Sigmoid colon (tissue), 6 donors: ENCODE measurements at regions not wholly inside any gene's neighbourhood (a gene's known extent, or its start where the extent isn't known, plus 50 kb on each side); places are given as distances from the start of the nearest gene placed in this dataset.

Experiments
- DNase-seq: peaks from one replicate; pipeline ENCODE4 v3.0.0-alpha.2; 2019
- H3K27ac ChIP-seq, 4 donors: fragments of 200-600 bp; sonication (generic); one replicate each; pipeline ENCODE4 v1.5.1; 2016 to 2019; ENCODE audit warnings: mild to moderate bottlenecking in 1 of 4
- H3K27me3 ChIP-seq, 3 donors: fragments of 200-600 bp; sonication (generic); one replicate each; pipeline ENCODE4 v1.5.1; 2019; ENCODE audit warnings: mild to moderate bottlenecking in 1 of 3
- H3K36me3 ChIP-seq, 4 donors: fragments of 200-600 bp; sonication (generic); one replicate each; pipeline ENCODE4 v1.5.1; 2016 to 2019
- H3K4me1 ChIP-seq, 4 donors: fragments of 200-600 bp; sonication (generic); one replicate each; pipeline ENCODE4 v1.5.1; 2017 to 2019
- H3K4me3 ChIP-seq, 4 donors: fragments of 200-600 bp; sonication (generic); one replicate each; pipeline ENCODE4 v1.5.1; 2017 to 2019; ENCODE audit warnings: mild to moderate bottlenecking in 2 of 4, moderate library complexity in 1 of 4
- H3K9me3 ChIP-seq, 4 donors: fragments of 200-600 bp in 3 of 4; sonication (generic) in 3 of 4; one replicate each; pipeline versions ENCODE4 v1.5.1 to v1.6.1; 2013 to 2019
- CTCF ChIP-seq, 4 experiments: fragments of 450-650 bp in 3 of 4; fragments of 200-600 bp in 1 of 4; IDR thresholded peaks; one replicate each; pipeline ENCODE4 v1.5.1; 2016 to 2019; ENCODE audit warnings: antibody characterized with exemption in 4 of 4, mild to moderate bottlenecking in 3 of 4, moderate library complexity in 2 of 4
- EP300 ChIP-seq, 4 donors: sonication (generic); formaldehyde crosslinking; IDR thresholded peaks; one replicate each; pipeline ENCODE4 v1.6.1; 2017; ENCODE audit warnings: antibody characterized with exemption in 4 of 4
- POLR2A ChIP-seq, 2 donors: fragments of 450-650 bp; IDR thresholded peaks; one replicate each; pipeline ENCODE4 v1.6.1; 2016; ENCODE audit warnings: antibody characterized with exemption in 2 of 2, mild to moderate bottlenecking in 2 of 2, moderate library complexity in 2 of 2
- POLR2AphosphoS5 ChIP-seq, 4 donors: sonication (generic); formaldehyde crosslinking; IDR thresholded peaks; one replicate each; pipeline ENCODE4 v1.6.1; 2017; ENCODE audit warnings: antibody characterized with exemption in 4 of 4
- WGBS, 2 donors: extraction: QIAGEN DNeasy Blood & Tissue Kit; methylation state at CpG; one replicate each; pipeline ENCODE4 v1.1.7; 2013; 5-methylcytosine and 5-hydroxymethylcytosine counted together
- intact Hi-C: fragments of 100-400 bp; cut with DNase I; formaldehyde crosslinking; loops from one replicate; pipeline ENCODE4 v1.15.1; 2023
- donor health status: healthy with polysubstance abuse.
- donor health status: healthy.

- DNase-seq, result no peak
- Histone ChIP-seq H3K9me3 (no peaks in the 10 kb centered on the region), H3K27ac (no peak overlapping the region), H3K4me3 (no peak overlapping the region), H3K36me3 (no peaks in the 10 kb centered on the region), H3K27me3 (no peaks in the 10 kb centered on the region), H3K4me1 (no peaks in the 10 kb centered on the region)
- WGBS, 2 donors, result 35 to 67% methylated on average over 1 of the region's 1 CpG
- TF ChIP-seq POLR2A (IDR thresholded peaks at IDR 0.05), result no peak
- TF ChIP-seq POLR2AphosphoS5 (IDR thresholded peaks at IDR 0.05), result no peak
- TF ChIP-seq CTCF (IDR thresholded peaks at IDR 0.05), result no peak
- no peak for TF ChIP-seq EP300 (IDR thresholded peaks at IDR 0.05)
- intact Hi-C loops, result no loop called here
Observed at GRCh38 chr4:104941661-104942062, 205.0 kb upstream of the TET2 start.

DNA sequence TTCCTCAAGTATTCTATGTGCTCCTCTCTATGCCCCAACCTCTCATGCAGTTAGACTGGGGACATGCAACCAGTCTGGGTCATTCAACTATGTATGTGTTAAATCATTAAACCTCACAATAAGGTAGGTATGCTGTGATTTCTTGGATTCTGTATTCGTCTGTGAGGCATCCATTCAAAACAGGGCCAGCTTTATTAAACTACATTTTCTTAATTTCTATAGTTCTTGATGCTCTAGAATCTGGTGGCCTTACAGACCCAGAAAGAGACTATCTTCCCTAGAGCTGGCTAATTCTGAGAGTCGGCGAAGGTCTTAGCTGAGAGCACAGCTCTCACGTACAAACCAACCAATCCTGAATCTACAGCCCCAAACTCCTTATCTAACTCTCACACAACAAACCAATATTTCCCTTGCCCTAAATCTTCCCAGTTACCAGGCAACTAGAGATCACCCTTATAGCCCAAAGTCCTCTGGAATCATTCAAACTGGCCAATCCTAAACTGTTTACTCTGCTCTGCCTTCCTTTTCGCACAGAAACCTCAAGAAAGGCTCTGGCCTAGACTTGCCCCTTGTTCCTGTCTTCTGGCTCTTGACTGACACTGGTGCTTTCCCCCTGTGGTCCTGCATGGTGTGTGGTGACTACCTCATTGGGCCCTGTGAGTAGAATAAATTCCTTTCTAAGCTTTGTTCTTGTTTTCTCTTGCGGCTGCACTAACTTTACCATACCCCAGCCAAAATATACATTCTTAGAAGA is 203.5 kb upstream of the TET2 start:
- no peaks in the 10 kb centered on the region for H3K4me1 ChIP-seq
- no peaks in the 10 kb centered on the region for H3K27me3 ChIP-seq
- no peaks in the 10 kb centered on the region for H3K9me3 ChIP-seq
- H3K36me3 ChIP-seq, result no peaks in the 10 kb centered on the region
- DNase-seq, result no peak
- WGBS, 2 donors, result 84 to 85% methylated on average over 6 of the region's 6 CpGs
- TF ChIP-seq POLR2A (IDR thresholded peaks at IDR 0.05), result no peak
- no peak for TF ChIP-seq EP300 (IDR thresholded peaks at IDR 0.05)
- no peak for TF ChIP-seq POLR2AphosphoS5 (IDR thresholded peaks at IDR 0.05)
- no peak for TF ChIP-seq CTCF (IDR thresholded peaks at IDR 0.05)
- no peak overlapping the region for H3K27ac ChIP-seq
- intact Hi-C loops, result no loop called here
- no peak overlapping the region for H3K4me3 ChIP-seq

- Histone ChIP-seq H3K27me3 (no peaks in the 10 kb centered on the region), H3K9me3 (no peaks in the 10 kb centered on the region), H3K27ac (no peak overlapping the region), H3K4me3 (no peak overlapping the region), H3K4me1 (no peaks in the 10 kb centered on the region), H3K36me3 (no peaks in the 10 kb centered on the region)
- TF ChIP-seq CTCF (IDR thresholded peaks at IDR 0.05), result no peak
- no peak for TF ChIP-seq POLR2A (IDR thresholded peaks at IDR 0.05)
- no peak for TF ChIP-seq POLR2AphosphoS5 (IDR thresholded peaks at IDR 0.05)
- TF ChIP-seq EP300 (IDR thresholded peaks at IDR 0.05), result no peak
- intact Hi-C loops, result no loop called here
- DNase-seq, result no peak
Observed at GRCh38 chr4:104944596-104944995, 202.1 kb upstream of the TET2 start.

DNA sequence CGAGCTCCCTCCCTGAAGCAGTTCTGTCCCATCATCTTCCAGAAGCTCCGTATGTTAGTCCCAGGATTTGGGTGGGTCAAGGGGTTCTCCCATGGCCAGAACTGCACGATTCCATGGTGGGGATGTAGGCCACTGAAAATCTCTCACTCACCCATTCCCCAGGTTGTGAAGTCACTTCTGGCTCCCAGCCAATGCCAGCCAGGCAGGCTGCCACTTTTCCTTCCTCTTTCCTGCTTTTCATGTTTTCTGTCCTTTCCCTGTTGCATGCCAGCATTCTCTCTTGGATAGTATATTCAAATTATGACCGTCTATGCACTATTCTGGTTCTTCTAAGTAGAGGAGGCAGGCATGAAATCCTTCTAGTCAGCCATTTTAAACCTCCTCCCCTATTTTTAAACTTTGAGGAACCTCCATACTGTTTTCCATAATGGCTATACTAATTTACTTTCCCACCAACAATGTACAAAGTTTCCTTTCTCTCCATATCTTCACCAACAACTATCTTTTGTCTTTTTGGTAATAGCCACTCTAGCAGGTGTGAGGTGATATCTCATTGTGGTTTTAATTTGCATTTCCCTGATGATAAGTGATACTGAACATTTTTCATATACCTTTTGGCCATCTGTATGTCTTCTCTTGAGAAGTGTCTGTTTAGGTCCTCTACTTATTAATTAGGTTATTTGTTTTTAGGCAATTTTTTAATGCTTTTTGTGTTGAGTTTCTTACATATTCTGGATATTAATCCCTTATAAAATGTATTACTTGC is 182.1 kb upstream of the TET2 start:
- Histone ChIP-seq H3K4me1 (no peaks in the 10 kb centered on the region), H3K36me3 (no peaks in the 10 kb centered on the region), H3K4me3 (no peak overlapping the region), H3K9me3 (peaks cover 0 to 5% (median 0%) of the 10 kb centered on the region in 4 donors), H3K27ac (no peak overlapping the region), H3K27me3 (no peaks in the 10 kb centered on the region)
- TF ChIP-seq POLR2A (IDR thresholded peaks at IDR 0.05) (no peak), POLR2AphosphoS5 (IDR thresholded peaks at IDR 0.05) (no peak), EP300 (IDR thresholded peaks at IDR 0.05) (no peak), CTCF (IDR thresholded peaks at IDR 0.05) (no peak)
- intact Hi-C loops, result no loop called here
- DNase-seq, result no peak
- 80 to 85% methylated on average over 4 of the region's 4 CpGs for WGBS, 2 donors
